Large intestine (tissue), 3 donors: ENCODE measurements at regions not wholly inside any gene's neighbourhood (a gene's known extent, or its start where the extent isn't known, plus 50 kb on each side); places are given as distances from the start of the nearest gene placed in this dataset.
"Not testable (repeated sequence)": the region's sequence is repeated elsewhere in the genome, so short reads cannot be mapped to it uniquely, and the experiment has no call there.

ENCODE experiments used
- DNase-seq, 2 donors: peaks; one replicate each; pipeline versions ENCODE4 v3.0.0 to v3.0.0-alpha.2; 2013
- H3K27ac ChIP-seq: one replicate; pipeline ENCODE4 v1.5.1; 2013; ENCODE audit warnings: low read length
- H3K27me3 ChIP-seq: 2 replicates; pipeline ENCODE4 v1.6.1; 2013; ENCODE audit warnings: low read length; ENCODE audit not compliant: control insufficient read depth, insufficient read depth
- H3K36me3 ChIP-seq: 2 replicates; pipeline ENCODE4 v1.6.1; 2013; ENCODE audit warnings: low read length; ENCODE audit not compliant: control insufficient read depth, insufficient read depth
- H3K4me1 ChIP-seq: one replicate; pipeline ENCODE4 v1.6.1; 2013; ENCODE audit warnings: low read length; ENCODE audit not compliant: control insufficient read depth, insufficient read depth
- H3K4me3 ChIP-seq: one replicate; pipeline ENCODE4 v1.5.1; 2013; ENCODE audit warnings: low read length
- H3K9me3 ChIP-seq: one replicate; pipeline ENCODE4 v1.6.1; 2013; ENCODE audit warnings: mild to moderate bottlenecking, low read depth, low read length, moderate library complexity; ENCODE audit not compliant: control insufficient read depth
- WGBS: methylation state at CpG from one replicate; pipeline ENCODE4 v1.1.5; 2013; ENCODE audit warnings: low lambda C conversion rate; ENCODE audit not compliant: insufficient coverage; 5-methylcytosine and 5-hydroxymethylcytosine counted together

DNA sequence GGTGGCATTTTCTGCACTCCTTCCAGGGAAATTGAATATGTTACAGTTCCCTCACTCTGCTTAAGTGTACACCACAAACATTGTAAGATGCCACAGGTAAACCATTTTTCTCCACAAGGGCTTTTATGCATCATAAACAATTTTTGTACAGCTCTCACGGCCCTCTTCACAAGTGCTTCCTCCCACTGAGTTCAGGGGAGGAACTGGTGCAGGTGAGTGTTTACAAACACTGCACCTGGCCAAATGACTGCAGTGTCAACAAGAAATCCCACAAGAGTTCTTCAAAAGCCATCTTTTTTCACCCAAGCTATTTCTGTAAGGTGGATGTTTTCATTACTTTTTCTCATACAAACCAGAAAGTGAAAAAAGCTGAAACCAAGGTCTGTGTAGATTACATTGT is 973.2 kb downstream of the AACS start:
- Histone ChIP-seq H3K27ac (no peak overlapping the region), H3K4me1 (peaks cover 33% of the 10 kb centered on the region)
- WGBS, result no CpG with 5 or more reads among the region's 1 CpG

DNA sequence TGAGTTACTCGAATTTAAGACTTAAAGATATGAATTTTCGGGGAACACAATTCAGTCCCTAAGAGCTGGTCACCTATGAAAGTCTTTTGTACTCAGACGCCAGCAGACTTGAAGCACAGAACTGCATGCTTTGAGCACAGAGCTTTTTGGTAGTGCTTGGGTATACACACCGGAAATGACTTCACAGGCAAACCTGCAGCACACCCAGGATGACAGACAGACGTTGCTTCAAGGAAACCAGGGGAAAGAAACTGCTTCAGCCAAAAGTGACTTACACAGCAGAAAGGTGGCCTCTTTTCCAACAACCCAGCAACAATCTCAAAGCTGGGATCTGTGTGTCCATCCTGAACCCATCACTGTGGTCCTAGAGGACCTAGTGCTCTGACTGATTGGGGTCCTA is 975.1 kb downstream of the AACS start:
- Histone ChIP-seq H3K27ac (no peak overlapping the region), H3K36me3 (no peaks in the 10 kb centered on the region), H3K9me3 (peaks cover 7% of the 10 kb centered on the region), H3K4me1 (peaks cover 21% of the 10 kb centered on the region), H3K27me3 (no peaks in the 10 kb centered on the region), H3K4me3 (no peak overlapping the region)
- DNase-seq, result no peak
- WGBS, result no CpG with 5 or more reads among the region's 5 CpGs

More for the DNA sequence above, 973.2 kb downstream of the AACS start:
- Histone ChIP-seq H3K36me3 (no peaks in the 10 kb centered on the region), H3K9me3 (peaks cover 16% of the 10 kb centered on the region), H3K4me3 (no peak overlapping the region), H3K27me3 (no peaks in the 10 kb centered on the region)
- no peak for DNase-seq

GRCh38 chr12:126042286-126042685 is 977.1 kb downstream of the AACS start:
- Histone ChIP-seq H3K36me3 (no peaks in the 10 kb centered on the region), H3K27me3 (no peaks in the 10 kb centered on the region), H3K4me3 (no peak overlapping the region), H3K27ac (no peak overlapping the region), H3K9me3 (no peaks in the 10 kb centered on the region), H3K4me1 (peaks cover 3% of the 10 kb centered on the region)
- no peak for DNase-seq
- WGBS, result 14% methylated on average over 2 of the region's 5 CpGs

- WGBS, result no CpG with 5 or more reads among the region's 5 CpGs
- H3K4me3 ChIP-seq, H3K27me3 ChIP-seq, H3K36me3 ChIP-seq, H3K4me1 ChIP-seq, H3K9me3 ChIP-seq: not testable (repeated sequence)
- DNase-seq, result peak in 1 of 2 donors; percentile 20
- H3K27ac ChIP-seq, result peak overlapping the region; percentile 57
Measured at GRCh38 chr12:126049501-126049900, 984.3 kb downstream of the AACS start.

DNA sequence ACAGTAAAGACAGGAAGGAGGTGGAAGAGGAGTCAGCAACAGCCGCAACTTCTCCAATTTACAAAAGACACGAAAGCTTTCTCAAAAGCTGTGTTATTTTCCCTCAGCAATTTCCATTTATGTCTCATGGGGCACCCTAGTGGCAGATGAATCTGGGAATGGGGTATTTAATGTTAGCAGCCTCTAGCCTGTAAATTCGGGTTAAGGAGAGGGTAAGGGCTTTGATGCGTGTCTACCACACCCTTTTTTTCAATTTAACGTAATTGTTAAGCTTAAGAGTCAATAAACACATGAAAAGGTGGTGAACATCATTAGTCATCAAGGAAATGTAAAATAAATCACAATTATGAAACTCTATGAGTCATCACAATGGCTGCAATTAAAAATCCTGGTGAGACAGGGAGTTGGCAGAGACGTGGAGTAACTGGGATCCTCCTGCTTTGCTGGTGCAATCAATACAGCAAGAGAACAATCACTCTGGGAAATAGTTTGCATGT is 986.4 kb downstream of the AACS start:
- peak; percentile 26 to 32 for DNase-seq

DNA sequence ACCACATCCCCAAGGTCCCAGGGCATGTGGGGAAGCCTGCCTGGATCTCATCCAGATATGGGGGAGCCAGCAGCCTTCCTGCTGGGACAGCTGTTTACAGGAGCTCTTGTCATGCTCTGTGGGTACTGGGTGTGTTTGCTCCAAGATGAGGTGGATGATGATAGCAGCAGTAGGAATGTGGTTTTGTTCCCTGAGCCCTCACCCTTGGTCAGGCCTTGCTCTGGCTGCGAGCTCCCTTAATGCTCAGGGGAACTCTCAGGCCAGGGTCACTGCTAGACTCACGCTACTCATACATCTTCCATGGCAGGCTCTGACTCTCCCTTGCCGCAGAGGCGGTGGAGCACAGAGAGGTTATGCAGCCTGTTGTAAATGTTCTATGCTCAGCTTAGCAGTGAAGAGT is 990.3 kb downstream of the AACS start:
- DNase-seq, result no peak
- no CpG with 5 or more reads among the region's 4 CpGs for WGBS
- no peak overlapping the region for H3K4me3 ChIP-seq
- no peaks in the 10 kb centered on the region for H3K27me3 ChIP-seq
- peaks cover 4% of the 10 kb centered on the region for H3K9me3 ChIP-seq
- no peak overlapping the region for H3K27ac ChIP-seq
- no peaks in the 10 kb centered on the region for H3K36me3 ChIP-seq
- no peaks in the 10 kb centered on the region for H3K4me1 ChIP-seq

More for the DNA sequence above, 986.4 kb downstream of the AACS start:
- H3K9me3 ChIP-seq, result peaks cover 4% of the 10 kb centered on the region
- no peaks in the 10 kb centered on the region for H3K27me3 ChIP-seq
- peak overlapping the region; percentile 19 for H3K27ac ChIP-seq
- no peak overlapping the region for H3K4me3 ChIP-seq
- no peaks in the 10 kb centered on the region for H3K4me1 ChIP-seq
- H3K36me3 ChIP-seq, result no peaks in the 10 kb centered on the region
- WGBS, result 60% methylated on average over 4 of the region's 6 CpGs

DNA sequence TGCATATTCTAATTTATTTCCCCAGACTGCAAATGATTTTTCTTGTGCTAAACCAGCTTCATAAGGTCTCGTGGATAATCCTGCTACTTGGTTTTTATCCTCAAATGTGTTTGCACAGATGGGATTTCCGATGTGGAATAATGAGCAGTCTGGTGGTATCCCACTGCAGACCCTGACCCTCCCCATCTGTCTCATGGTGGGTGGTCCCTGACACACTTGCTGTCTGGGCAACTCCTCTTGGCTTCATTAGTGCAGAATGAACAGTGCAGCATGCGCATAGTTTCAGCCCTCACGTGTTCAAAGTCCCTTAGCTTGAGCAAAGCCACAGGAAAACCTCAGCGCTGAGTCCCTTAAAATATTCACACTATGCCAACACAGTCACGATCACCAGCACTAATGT is 996.5 kb downstream of the AACS start:
- Histone ChIP-seq H3K4me1 (no peaks in the 10 kb centered on the region), H3K27ac (no peak overlapping the region), H3K36me3 (no peaks in the 10 kb centered on the region), H3K4me3 (no peak overlapping the region), H3K27me3 (no peaks in the 10 kb centered on the region), H3K9me3 (no peaks in the 10 kb centered on the region)
- WGBS, result no CpG with 5 or more reads among the region's 6 CpGs
- no peak for DNase-seq

DNA sequence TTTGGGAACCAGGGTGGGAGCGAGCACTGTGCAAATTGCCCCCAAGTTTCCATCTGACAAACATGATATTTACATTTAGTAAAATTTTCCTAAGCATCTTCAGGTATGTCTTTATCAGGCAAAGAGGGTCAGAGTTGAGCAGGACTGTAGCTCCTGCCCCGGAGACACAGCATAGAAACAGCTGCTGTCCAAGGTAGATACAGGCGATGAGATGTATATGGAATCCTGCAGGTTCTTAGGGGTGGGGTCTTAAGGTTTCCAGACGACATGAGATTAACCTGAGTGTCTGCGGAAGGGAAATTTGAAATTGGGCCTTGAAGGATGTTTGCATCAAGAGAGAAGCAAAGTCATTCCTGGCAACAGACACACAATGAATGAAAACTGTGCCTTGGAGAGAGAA is 998.8 kb downstream of the AACS start:
- Histone ChIP-seq H3K4me1 (no peaks in the 10 kb centered on the region), H3K36me3 (no peaks in the 10 kb centered on the region), H3K27me3 (no peaks in the 10 kb centered on the region), H3K9me3 (no peaks in the 10 kb centered on the region), H3K4me3 (no peak overlapping the region), H3K27ac (no peak overlapping the region)
- WGBS, result no CpG with 5 or more reads among the region's 5 CpGs
- no peak for DNase-seq

- Histone ChIP-seq H3K36me3 (no peaks in the 10 kb centered on the region), H3K27me3 (no peaks in the 10 kb centered on the region), H3K4me3 (no peak overlapping the region), H3K27ac (no peak overlapping the region), H3K9me3 (peaks cover 10% of the 10 kb centered on the region), H3K4me1 (no peaks in the 10 kb centered on the region)
- WGBS, result no CpG with 5 or more reads among the region's 3 CpGs
- DNase-seq, result no peak
Measured at GRCh38 chr12:126067626-126068329, 1002.5 kb downstream of the AACS start.

DNA sequence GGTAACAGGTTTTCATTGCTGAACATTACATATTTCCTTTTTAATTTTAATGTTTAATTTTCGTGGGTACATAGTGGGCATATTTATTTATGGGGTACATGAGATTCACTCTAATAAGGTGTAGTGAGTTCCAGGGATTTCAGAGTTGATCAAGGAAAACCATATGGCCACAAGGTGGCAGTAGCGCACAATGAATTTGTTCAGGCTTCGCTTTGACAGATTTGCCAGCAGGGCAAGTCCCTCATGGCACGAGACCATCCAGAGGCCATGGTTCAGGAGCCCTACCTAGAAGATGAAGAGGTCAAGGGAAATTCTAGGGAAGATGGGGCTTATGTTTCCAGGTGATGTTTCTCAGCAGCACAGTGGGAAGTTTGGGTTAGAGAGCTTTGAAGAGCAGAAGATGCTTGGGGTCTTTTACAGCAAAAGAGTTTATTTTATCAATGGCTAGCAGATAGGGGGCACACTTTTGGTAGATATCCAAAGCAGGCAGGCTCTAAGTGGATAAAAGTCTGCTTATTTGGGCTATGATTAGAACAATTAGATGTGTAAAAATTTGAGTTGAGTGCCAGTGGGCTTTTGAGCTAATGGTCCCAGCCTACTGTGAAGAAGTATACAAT is 1004.4 kb downstream of the AACS start:
- no peaks in the 10 kb centered on the region for H3K27me3 ChIP-seq
- no CpG with 5 or more reads among the region's 4 CpGs for WGBS

GRCh38 chr12:126076515-126076914 is 1011.3 kb downstream of the AACS start:
- no CpG with 5 or more reads among the region's 1 CpG for WGBS
- no peaks in the 10 kb centered on the region for H3K36me3 ChIP-seq
- H3K9me3 ChIP-seq, result no peaks in the 10 kb centered on the region
- no peak overlapping the region for H3K4me3 ChIP-seq
- H3K27ac ChIP-seq, result no peak overlapping the region
- H3K4me1 ChIP-seq, result no peaks in the 10 kb centered on the region
- H3K27me3 ChIP-seq, result no peaks in the 10 kb centered on the region
- no peak for DNase-seq

More for the DNA sequence above, 1004.4 kb downstream of the AACS start:
- H3K36me3 ChIP-seq, result no peaks in the 10 kb centered on the region
- peak in 1 of 2 donors; percentile 20 for DNase-seq
- H3K4me3 ChIP-seq, result no peak overlapping the region
- peaks cover 10% of the 10 kb centered on the region for H3K9me3 ChIP-seq
- H3K27ac ChIP-seq, result no peak overlapping the region
- no peaks in the 10 kb centered on the region for H3K4me1 ChIP-seq
